GM23338 (cell line): ENCODE measurements at regions not wholly inside any gene's neighbourhood (a gene's known extent, or its start where the extent isn't known, plus 50 kb on each side); places are given as distances from the start of the nearest gene placed in this dataset.

Experiments used
- ATAC-seq: fragments of 200-7000 bp; cut with Tn5 transposase; 3 replicates; pipeline ENCODE4 v1.9.1; 2020
- DNase-seq: peaks from one replicate; pipeline ENCODE4 v3.0.0-alpha.2; 2015; ENCODE audit warnings: low spot score
- H2AFZ ChIP-seq: fragments of 200-600 bp; sonication (generic); 2 replicates; pipeline ENCODE4 v1.8.0; 2016; ENCODE audit warnings: antibody characterized with exemption, mild to moderate bottlenecking, moderate library complexity
- H3F3A ChIP-seq: fragments of 200-600 bp; sonication (generic); replicated peaks from 2 replicates; pipeline ENCODE4 v1.8.0; 2017; ENCODE audit warnings: antibody characterized with exemption, mixed run types, low read depth
- H3K27ac ChIP-seq: fragments of 200-600 bp; sonication (generic); 2 replicates; pipeline ENCODE4 v1.6.1; 2016; ENCODE audit warnings: low read depth
- H3K27me3 ChIP-seq: fragments of 200-600 bp; sonication (generic); 2 replicates; pipeline ENCODE4 v1.8.0; 2016; ENCODE audit warnings: mild to moderate bottlenecking, mixed run types, moderate library complexity; ENCODE audit not compliant: insufficient read depth
- H3K36me3 ChIP-seq: fragments of 200-600 bp; sonication (generic); 2 replicates; pipeline ENCODE4 v1.8.0; 2016; ENCODE audit warnings: mild to moderate bottlenecking; ENCODE audit not compliant: insufficient read depth
- H3K4me1 ChIP-seq: fragments of 200-600 bp; sonication (generic); 2 replicates; pipeline ENCODE4 v1.8.0; 2016; ENCODE audit warnings: mild to moderate bottlenecking, moderate library complexity; ENCODE audit not compliant: insufficient read depth
- H3K4me2 ChIP-seq: fragments of 200-600 bp; sonication (generic); 2 replicates; pipeline ENCODE4 v1.7.1; 2017; ENCODE audit warnings: mixed run types
- H3K4me3 ChIP-seq: fragments of 200-600 bp; sonication (generic); 2 replicates; pipeline ENCODE4 v1.6.1; 2016; ENCODE audit warnings: mixed run types
- H3K79me2 ChIP-seq: fragments of 200-600 bp; sonication (generic); replicated peaks from 2 replicates; pipeline ENCODE4 v1.8.0; 2017; ENCODE audit warnings: mild to moderate bottlenecking; ENCODE audit not compliant: insufficient read depth
- H3K9me2 ChIP-seq: fragments of 200-600 bp; sonication (generic); 2 replicates; pipeline ENCODE4 v1.8.0; 2017; ENCODE audit not compliant: insufficient read depth
- H4K20me1 ChIP-seq: fragments of 200-600 bp; sonication (generic); replicated peaks from 2 replicates; pipeline ENCODE4 v1.8.0; 2017; ENCODE audit warnings: mild to moderate bottlenecking; ENCODE audit not compliant: insufficient read depth
- H3K27ac Mint-ChIP-seq: 2 replicates; pipeline ENCODE4 v1.8.0; 2020; ENCODE audit warnings: inconsistent platforms, mild to moderate bottlenecking, moderate library complexity, mixed read lengths
- H3K27me3 Mint-ChIP-seq: 3 replicates; pipeline ENCODE4 v1.8.0; 2022; ENCODE audit warnings: low read depth, mild to moderate bottlenecking, moderate library complexity, mixed read lengths, inconsistent platforms; ENCODE audit not compliant: insufficient read depth, poor library complexity
- H3K36me3 Mint-ChIP-seq: 3 replicates; pipeline ENCODE4 v1.8.0; 2021; ENCODE audit warnings: low read depth, mild to moderate bottlenecking, inconsistent platforms, moderate library complexity, mixed read lengths
- H3K4me1 Mint-ChIP-seq: 3 replicates; pipeline ENCODE4 v1.8.0; 2020; ENCODE audit warnings: mild to moderate bottlenecking, inconsistent platforms, mixed read lengths
- H3K4me3 Mint-ChIP-seq: 3 replicates; pipeline ENCODE4 v1.8.0; 2021; ENCODE audit warnings: moderate library complexity, mild to moderate bottlenecking, inconsistent platforms, mixed read lengths
- H3K9me3 Mint-ChIP-seq: 3 replicates; pipeline ENCODE4 v1.8.0; 2020; ENCODE audit warnings: moderate library complexity, mild to moderate bottlenecking, inconsistent platforms, mixed read lengths
- CREB1 ChIP-seq: fragments of 250-450 bp; sonication (Bioruptor Pico); IDR thresholded peaks from 2 replicates; pipeline ENCODE4 v1.5.0; 2020; ENCODE audit warnings: low read depth, mild to moderate bottlenecking, moderate library complexity
- CTCF ChIP-seq, 2 experiments: fragments of 200-600 bp in 1 of 2; sonication (generic) in 1 of 2; conservative IDR thresholded peaks; 2 replicates each; pipeline versions ENCODE4 v1.5.1 to v1.6.1; 2016 to 2017; ENCODE audit warnings: antibody characterized with exemption in 2 of 2, low read depth in 2 of 2, mild to moderate bottlenecking in 2 of 2, moderate library complexity in 1 of 2
- ETS1 ChIP-seq: IDR thresholded peaks from 2 replicates; pipeline ENCODE4 v1.6.1; 2016; ENCODE audit warnings: antibody characterized with exemption
- EZH2 ChIP-seq: fragments of 200-600 bp; sonication (generic); IDR thresholded peaks from one replicate; pipeline ENCODE4 v1.8.0; 2017; ENCODE audit warnings: antibody characterized with exemption, mild to moderate bottlenecking, low read depth; ENCODE audit not compliant: unreplicated experiment
- EZH2phosphoT487 ChIP-seq: fragments of 200-600 bp; sonication (generic); IDR thresholded peaks from one replicate; pipeline ENCODE4 v1.8.1; 2018; ENCODE audit warnings: antibody characterized with exemption; ENCODE audit not compliant: unreplicated experiment
- JUNB ChIP-seq: IDR thresholded peaks from one replicate; pipeline ENCODE4 v1.6.1; 2016; ENCODE audit warnings: antibody characterized with exemption; ENCODE audit not compliant: unreplicated experiment
- NANOG ChIP-seq: IDR thresholded peaks from 2 replicates; pipeline ENCODE4 v1.6.1; 2016; ENCODE audit warnings: antibody characterized with exemption, borderline replicate concordance
- POLR2AphosphoS5 ChIP-seq: IDR thresholded peaks from 2 replicates; pipeline ENCODE4 v1.6.1; 2016; ENCODE audit warnings: antibody characterized with exemption, low read depth
- REST ChIP-seq: IDR thresholded peaks from one replicate; pipeline ENCODE4 v1.6.1; 2018; ENCODE audit warnings: antibody characterized with exemption; ENCODE audit not compliant: unreplicated experiment
- STAT1 ChIP-seq: IDR thresholded peaks from one replicate; pipeline ENCODE4 v1.6.1; 2016; ENCODE audit warnings: antibody characterized with exemption; ENCODE audit not compliant: unreplicated experiment
- ZNF114 ChIP-seq: fragments of 250-450 bp; sonication (Bioruptor Pico); IDR thresholded peaks from 2 replicates; pipeline ENCODE4 v1.5.0; 2020; ENCODE audit warnings: mild to moderate bottlenecking, moderate library complexity
- ZNF331 ChIP-seq: fragments of 250-450 bp; sonication (Bioruptor Pico); IDR thresholded peaks from 2 replicates; pipeline ENCODE4 v1.5.0; 2020; ENCODE audit warnings: low read depth, mild to moderate bottlenecking, moderate library complexity
- ZNF462 ChIP-seq: fragments of 250-450 bp; sonication (Bioruptor Pico); IDR thresholded peaks from 2 replicates; pipeline ENCODE4 v1.5.0; 2020; ENCODE audit warnings: mild to moderate bottlenecking, moderate library complexity

GRCh38 chr12:87930033-87930432 is 99.2 kb downstream of the C12orf50 start:
- H3K9me2 ChIP-seq: no peaks in the 10 kb centered on the region
- H3K4me3 Mint-ChIP-seq: no peak overlapping the region
- no peaks in the 10 kb centered on the region for H3K4me1 ChIP-seq
- H3K9me3 Mint-ChIP-seq: peaks cover 2% of the 10 kb centered on the region; the same call in 1 of the 3 replicates
- no peaks in the 10 kb centered on the region for H4K20me1 ChIP-seq
- H3K27me3 Mint-ChIP-seq: peaks cover 2% of the 10 kb centered on the region
- DNase-seq (no peak), ATAC-seq (no peak)
- H3K4me2 ChIP-seq: no peak overlapping the region
- no peak overlapping the region for H3K27ac Mint-ChIP-seq
- H3K79me2 ChIP-seq: no peaks in the 10 kb centered on the region
- H3F3A ChIP-seq: no peaks in the 10 kb centered on the region
- H3K27me3 ChIP-seq: no peaks in the 10 kb centered on the region
- H2AFZ ChIP-seq: no peak overlapping the region
- H3K36me3 Mint-ChIP-seq: no peaks in the 10 kb centered on the region; the same call in 2 of the 3 replicates
- no peaks in the 10 kb centered on the region for H3K36me3 ChIP-seq
- no peak for TF ChIP-seq ZNF114 (CRISPR knock-in tag)
- TF ChIP-seq JUNB: no peak
- no peak for TF ChIP-seq NANOG
- TF ChIP-seq REST: no peak
- no peak for TF ChIP-seq STAT1
- TF ChIP-seq CREB1 (CRISPR knock-in tag): no peak
- TF ChIP-seq ETS1: no peak
- no peak for TF ChIP-seq ZNF462 (CRISPR knock-in tag)
- TF ChIP-seq ZNF331 (CRISPR knock-in tag): no peak
- TF ChIP-seq CTCF (conservative IDR thresholded peaks at IDR 0.05; ENCODE audit: low read depth in 2 of 2): no peak
- no peak for TF ChIP-seq POLR2AphosphoS5
- TF ChIP-seq EZH2: no peak
- TF ChIP-seq EZH2phosphoT487: no peak
- H3K27ac ChIP-seq: no peak overlapping the region
- no peak overlapping the region for H3K4me3 ChIP-seq
- H3K4me1 Mint-ChIP-seq: no peaks in the 10 kb centered on the region
